ENCODE measurements at regions not wholly inside any gene's neighbourhood (a gene's known extent, or its start where the extent isn't known, plus 50 kb on each side); places are given as distances from the start of the nearest gene placed in this dataset.

GRCh38 chr13:29909975-29910674, 59.7 kb upstream of the UBL3 start:
- TF ChIP-seq CTCF (IDR thresholded peaks at IDR 0.05; ENCODE audit: insufficient read depth, low read depth, low read length) (no peak), EZH2 (IDR thresholded peaks at IDR 0.05; ENCODE audit: insufficient read depth, low read length) (no peak)

Measured in astrocyte (in vitro differentiated cells and primary cell).